Skin of body (tissue), 1 donor: ENCODE measurements at regions not wholly inside any gene's neighbourhood (a gene's known extent, or its start where the extent isn't known, plus 50 kb on each side); places are given as distances from the start of the nearest gene placed in this dataset.

Experiments used
- DNase-seq: peaks from one replicate; lab custom pipeline; 2025; lab: John Stamatoyannopoulos, UW

DNA sequence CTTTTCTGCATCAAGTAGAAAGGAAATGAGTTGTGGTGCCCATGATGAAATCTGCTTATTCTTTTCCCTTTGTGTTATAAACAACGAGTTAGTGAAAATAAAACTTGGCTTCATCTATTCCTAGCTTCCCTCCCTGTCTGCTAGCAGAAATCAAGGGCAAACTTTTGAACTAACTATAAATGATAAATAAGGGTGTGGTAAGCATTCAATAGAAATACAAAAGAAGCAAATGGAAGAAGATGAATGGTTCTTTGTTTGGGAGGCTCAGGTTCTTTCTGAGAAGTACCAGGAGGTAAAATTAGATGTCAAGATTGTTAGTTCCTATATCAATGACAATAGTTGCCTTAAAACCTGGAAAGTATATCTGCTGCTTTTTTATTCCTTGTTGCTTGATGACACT, 275.3 kb upstream of the PRR20A start:
- no peak for DNase-seq

DNA sequence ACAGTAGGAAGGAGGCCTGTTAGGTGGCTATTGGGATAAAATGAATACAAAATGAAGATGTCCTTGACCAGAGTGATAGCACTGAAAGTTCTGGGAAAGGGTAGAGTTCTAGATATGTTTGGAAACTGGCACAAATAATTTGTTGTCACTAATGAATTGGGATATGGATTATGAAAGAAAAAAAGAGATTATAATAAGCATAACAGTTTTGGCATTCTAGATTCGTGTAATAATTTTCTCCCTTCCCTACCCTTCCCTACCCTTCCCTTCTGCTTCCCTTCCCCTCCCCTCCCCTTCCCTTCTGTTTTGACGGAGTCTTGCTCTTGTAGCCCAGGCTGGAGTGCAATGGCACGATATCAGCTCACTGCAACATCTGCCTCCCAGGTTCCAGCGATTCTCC, 271.0 kb upstream of the PRR20A start:
- DNase-seq: no peak

DNA sequence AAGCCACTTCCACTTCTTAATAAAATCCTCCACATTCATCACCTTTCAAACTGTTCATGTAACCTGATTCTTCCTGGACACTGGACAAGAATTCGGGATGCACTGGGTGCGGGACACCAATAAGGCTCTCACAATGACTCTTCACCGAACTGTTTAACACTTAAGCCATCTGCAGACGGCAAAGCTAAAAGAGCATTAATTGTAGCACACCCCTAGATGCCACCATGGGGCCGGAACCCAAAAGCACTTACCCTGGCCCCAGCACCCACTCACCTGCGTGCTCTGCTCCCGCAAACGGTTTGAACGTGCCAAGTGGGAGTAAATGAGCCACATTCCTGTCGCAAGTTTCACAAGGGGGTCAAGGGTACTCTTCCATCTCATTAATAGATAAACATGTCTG, 254.3 kb upstream of the PRR20A start:
- DNase-seq: no peak

- DNase-seq: no peak
These were observed 252.3 kb upstream of the PRR20A start for GRCh38 chr13:56888455-56888854.

GRCh38 chr13:56893843-56894242, 246.9 kb upstream of the PRR20A start:
- DNase-seq: no peak

- no peak for DNase-seq
These were observed 240.0 kb upstream of the PRR20A start for GRCh38 chr13:56900549-56901279.

DNA sequence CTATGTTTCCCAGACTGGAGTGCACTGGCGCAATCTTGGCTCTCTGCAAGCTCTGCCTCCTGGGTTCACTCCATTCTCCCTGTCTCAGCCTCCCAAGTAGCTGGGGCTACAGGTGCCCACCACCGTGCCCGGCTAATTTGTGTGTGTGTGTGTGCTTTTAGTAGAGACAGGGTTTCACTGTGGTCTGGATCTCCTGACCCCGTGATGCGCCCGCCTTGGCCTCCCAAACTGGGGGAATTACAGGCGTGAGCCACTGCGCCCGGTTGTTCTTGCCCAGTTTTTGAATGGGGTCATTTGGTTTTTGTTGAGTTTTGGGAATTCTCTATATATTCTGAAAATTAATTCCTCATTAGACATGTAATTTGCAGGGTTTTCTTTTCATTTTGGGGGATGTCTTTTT, 238.4 kb upstream of the PRR20A start:
- no peak for DNase-seq

- no peak for DNase-seq
These were observed 236.9 kb upstream of the PRR20A start for GRCh38 chr13:56903710-56904282.

DNA sequence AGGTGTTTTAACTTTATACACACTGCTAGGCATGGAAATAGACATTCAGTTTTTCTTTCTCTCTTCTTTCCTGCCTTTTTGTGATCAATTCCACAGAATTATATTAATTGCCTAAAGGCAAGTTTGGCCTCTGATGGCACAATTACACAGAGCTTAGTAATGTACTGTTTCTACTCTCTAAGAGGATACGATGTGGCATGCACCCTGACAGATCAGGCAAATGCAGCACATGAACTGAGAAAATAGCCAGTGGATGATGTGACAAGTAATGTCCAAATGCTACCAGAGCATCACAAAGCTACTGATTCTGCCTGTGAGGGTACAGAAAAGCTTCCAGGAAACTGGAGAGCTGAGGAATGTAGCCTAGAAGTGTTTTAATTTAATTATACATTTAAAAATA, 233.8 kb upstream of the PRR20A start:
- no peak for DNase-seq

DNA sequence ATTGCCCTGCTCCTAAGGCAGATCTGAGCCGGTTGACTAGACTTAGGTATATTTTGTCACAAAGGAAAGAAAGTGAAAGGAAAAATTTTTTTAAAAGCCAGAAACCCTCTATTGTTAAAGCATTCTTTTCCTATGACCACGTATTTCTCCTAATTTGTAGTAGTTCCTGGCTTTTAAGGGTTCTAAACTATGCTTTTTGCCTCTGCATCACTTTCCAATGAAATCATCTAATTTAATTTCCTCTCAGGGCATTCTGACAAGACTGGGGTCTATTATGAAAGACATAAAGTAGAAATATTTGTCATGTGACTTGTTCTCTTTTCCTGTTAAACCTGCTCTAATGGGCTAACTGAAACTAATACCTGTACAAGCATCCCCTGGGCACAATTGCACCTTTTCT, 233.0 kb upstream of the PRR20A start:
- no peak for DNase-seq

DNA sequence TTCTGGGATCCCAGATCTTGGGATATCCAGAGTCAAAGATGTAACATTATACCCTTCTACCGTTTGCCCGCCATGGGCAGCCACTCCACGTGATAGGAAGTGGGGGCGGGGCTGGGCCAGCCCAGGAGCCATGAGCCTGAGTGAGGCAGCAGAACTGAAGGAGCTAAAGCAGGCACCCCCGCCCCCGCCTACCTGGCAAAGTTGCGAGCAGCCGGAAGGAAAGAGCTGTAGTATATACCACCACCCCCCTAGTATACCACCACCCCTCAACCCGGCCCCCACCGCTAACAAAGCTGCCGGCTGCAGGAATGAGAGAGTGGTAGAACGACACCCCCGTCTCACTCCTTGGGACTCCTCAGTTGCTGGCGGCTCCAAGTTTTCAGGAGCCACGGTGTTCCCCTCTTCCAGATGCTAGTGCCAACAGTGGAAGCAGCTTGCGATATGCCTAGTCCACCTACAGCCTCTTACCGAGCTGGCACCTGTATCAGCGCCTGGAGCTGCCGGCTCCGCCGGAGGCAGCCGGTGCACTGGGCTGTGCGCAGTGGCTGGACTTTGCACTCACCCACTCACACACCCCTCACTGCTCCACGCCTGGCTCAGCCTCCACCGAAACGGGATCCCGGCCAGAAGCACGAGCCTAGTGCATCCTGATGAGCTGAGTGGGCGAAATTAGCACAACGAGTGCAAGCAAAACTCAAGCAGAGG, 230.7 kb upstream of the PRR20A start:
- DNase-seq: no peak

DNA sequence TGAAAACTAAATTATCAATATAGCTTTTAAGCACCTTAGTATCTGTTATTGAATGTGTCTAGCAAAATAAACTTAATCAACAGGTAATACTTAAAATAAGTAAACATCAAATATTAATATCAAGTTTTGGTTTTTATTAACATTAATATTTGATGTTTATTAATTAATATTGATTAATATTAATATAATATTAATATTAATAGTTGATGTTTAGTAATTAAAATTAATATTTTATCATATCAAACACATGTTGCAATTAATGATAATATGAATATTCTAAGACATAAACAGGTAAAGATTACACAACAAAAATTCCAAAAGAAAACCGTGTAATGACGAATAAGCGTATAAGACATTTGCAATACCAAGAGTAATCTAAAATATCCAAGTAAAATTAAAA, 222.8 kb upstream of the PRR20A start:
- DNase-seq: no peak

GRCh38 chr13:56923626-56924140, 217.0 kb upstream of the PRR20A start:
- peak; percentile 70 for DNase-seq

GRCh38 chr13:56924401-56924800, 216.3 kb upstream of the PRR20A start:
- no peak for DNase-seq

DNA sequence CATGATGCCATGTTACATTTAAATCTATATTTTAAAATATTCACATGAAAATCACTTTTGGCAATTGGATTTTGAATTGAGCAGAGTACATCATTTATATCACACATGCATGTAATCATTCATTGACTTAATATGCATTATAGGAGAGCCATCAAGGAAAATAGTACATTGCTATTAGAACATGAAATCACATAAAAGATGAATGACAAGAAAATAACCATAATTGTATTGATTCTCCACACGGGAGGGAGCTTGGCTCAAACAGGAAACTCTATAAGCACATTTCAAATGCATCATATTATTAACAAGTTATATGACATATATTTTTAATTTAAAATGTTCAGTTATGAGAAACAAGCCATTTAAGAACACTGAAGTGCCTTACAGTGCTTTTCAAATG, 208.6 kb upstream of the PRR20A start:
- DNase-seq: no peak

DNA sequence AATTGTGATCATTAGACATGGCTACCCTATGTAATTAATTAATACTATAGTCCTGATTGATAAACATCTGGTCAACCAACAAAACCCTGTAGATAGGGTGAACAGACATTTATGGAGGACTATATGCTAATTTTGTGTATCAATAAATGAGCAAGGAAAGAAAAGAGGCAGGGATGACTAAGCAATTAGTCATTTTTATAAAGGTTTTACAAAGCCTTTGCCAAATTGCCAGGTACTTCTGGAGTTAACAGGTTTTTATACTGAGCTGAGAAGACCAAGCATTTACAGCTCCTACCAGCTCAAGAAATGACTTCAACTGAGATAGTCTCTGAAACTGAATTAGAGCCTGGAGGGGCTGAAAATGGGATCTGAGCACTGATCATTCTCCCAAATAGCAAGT, 186.8 kb upstream of the PRR20A start:
- no peak for DNase-seq

DNA sequence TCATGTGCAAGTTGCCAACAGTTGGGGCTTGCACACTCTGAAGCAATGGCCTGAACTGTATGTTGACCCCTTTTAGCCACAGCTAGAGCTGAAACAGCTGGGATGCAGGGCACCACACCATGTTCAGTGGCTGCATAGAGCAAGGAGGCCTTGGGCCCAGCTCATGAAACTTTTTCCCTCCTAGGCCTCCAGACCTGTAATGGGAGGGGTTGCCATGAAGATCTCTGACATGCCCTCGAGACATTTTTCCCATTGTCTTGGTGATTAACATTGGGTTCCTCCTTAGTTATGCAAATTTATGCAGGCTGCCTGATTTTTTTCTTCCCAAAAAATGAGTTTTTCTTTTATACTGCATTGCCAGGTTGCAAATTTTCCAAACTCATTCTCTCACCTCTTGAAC, 165.1 kb upstream of the PRR20A start:
- no peak for DNase-seq

DNA sequence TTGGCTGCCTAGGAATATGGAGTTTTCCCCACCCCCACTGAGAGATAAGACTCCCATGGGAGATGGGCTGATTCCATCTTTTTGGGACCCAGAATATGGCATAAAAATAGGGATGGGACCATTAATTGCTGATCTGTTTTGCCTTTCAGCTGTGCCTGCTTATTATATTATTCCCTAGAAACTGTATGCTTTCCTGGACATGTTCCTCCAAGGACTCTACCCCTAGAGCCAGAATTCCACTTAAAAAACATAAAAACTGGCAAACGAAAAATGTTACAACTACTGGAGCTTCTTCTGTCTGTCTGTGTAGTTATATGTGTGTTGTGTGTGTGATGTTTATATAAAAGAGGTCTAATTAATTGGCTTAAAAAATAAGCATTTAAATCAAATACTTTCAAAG, 159.9 kb upstream of the PRR20A start:
- DNase-seq: no peak

- no peak for DNase-seq
These were observed 154.6 kb upstream of the PRR20A start for GRCh38 chr13:56986121-56986520.

- DNase-seq: no peak
These were observed 152.2 kb upstream of the PRR20A start for GRCh38 chr13:56988543-56988942.

- no peak for DNase-seq
These were observed 137.0 kb upstream of the PRR20A start for GRCh38 chr13:57003682-57004081.

DNA sequence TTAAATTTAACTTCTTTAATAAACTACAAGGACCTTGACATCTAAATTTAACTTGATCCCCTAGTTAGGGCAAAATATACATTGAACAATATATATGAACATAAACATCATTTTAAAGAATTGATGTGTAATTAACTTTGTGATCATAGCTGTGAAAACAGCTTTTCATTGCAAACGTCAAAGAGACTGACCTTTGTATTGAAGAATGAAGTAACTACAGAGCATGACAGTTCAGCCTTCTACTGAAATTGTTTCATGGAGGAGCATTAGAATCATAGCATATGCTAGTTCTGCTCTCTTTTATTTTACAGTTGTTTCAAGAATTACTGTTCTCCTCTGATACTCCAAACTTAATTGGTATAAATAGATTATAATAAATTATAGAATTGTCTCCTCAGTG, 123.4 kb upstream of the PRR20A start:
- no peak for DNase-seq

GRCh38 chr13:57018915-57019314, 121.8 kb upstream of the PRR20A start:
- DNase-seq: no peak
